GM19395 (cell line): ENCODE measurements at regions not wholly inside any gene's neighbourhood (a gene's known extent, or its start where the extent isn't known, plus 50 kb on each side); places are given as distances from the start of the nearest gene placed in this dataset.
"Not testable (repeated sequence)": the region's sequence is repeated elsewhere in the genome, so short reads cannot be mapped to it uniquely, and the experiment has no call there.

ENCODE experiments used
- ATAC-seq: cut with Tn5 transposase; IDR thresholded peaks from one replicate; pipeline ENCODE4 v1.9.1; 2021; ENCODE audit warnings: mild to moderate bottlenecking, moderate library complexity; ENCODE audit not compliant: unreplicated experiment

DNA sequence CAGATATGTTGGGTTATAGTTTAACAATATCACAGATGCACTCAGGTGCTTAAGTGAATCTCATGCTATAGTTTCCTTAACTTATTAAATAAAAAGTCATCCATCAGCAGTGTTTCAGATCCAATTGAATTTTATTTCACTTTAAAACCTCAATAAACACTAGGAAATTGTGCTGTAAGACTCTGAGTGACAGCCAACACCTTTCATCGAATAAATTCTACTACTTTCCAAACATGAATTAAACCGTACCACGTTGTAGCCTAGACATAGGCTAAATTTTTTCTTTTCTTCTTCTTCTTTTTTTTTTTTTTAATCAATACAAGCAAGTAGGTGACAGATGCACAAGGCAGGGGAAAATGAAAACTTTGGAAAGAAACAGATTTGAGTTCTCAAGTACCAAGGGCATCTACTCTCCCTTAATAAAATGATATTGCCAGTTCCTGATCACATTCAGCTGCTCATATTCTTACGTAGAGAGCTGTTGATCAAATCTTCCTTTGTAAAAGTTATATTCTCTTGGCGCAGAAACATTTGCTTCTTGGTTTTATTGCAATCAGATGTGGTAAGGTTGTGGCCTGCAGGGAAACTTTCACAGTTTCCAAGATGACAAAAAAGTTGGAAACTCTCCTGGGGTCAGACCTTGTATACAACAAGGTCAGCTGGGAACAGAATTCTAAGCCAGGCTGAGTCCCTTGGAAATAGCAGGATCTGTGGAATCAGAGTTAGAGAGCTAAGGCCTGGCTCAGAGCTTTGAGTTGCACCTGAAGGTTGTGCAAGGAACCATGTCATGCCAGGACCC lies 147.7 kb downstream of the CD47 start:
- ATAC-seq: no peak

DNA sequence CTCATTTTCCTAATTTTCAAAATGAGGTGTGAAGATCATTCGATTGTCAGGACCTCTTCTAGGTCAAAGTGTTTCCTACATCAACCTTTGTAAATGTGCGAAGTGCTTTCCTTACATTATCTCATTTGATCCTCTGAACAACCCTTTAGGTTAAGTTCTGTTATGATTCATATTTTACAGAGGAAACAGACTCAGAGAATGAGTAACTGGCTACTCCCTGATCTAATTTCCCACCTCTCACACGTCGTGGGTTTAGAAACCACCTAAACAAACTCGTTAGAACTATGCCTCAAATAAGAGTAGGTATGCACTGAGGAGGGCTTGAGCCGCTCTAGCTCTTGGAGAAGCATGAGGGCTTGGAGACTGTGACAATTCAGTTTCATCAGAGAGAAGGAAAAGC lies 148.6 kb downstream of the CD47 start:
- no peak for ATAC-seq

DNA sequence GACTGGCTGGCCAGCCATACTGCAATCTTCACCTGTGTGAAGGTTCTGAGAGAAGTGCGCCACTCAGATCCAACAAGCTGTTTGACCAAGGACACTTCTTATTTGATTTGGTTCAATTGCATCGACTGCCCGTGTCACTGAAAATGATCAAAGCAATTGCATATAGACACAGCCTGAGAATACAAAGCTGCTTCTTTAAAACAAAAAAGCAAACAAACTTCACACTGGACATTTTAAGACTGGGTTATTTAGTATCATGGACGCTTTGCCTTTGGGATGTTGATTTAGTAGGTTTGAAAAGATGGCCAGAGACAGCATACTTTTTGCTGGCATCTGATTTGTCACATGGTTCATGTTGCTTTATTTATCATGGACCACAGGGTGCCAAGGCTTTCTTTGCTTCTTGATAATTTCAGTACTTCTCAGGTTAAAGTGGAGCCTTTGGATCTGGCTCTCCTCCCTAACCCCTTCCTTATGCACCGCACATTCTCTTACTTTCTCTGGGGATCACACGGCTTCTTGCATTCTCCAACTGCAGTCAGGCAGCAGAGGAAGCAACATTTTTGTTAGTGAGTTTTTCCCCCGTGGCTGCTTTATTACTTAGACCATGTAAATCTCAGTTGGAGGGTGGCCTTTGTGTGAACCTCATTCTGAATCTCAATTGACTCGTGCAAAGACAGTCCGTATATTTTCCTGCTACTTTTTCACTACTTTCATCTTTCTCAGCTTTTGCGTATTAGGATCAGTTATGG lies 151.0 kb downstream of the CD47 start:
- no peak for ATAC-seq

DNA sequence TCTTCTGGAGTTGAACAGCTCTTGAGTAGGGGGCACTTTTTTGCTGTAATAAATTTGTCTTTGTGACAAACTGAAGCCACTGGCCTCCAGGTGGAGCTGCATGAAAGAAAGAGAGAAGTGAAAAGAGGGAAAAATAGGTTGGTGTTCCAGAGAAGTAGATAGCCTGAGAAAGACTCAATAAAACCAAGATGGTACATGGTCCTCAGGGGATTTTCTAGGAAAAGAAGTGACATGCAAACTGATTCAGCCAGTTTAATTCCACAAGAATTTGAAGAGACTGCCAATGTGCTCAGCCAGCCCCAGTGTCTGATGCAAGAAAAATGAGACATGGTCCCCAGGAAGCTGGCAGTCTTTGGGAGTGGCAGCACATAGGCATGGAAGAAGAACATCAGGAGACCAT lies 152.7 kb downstream of the CD47 start:
- ATAC-seq: no peak

DNA sequence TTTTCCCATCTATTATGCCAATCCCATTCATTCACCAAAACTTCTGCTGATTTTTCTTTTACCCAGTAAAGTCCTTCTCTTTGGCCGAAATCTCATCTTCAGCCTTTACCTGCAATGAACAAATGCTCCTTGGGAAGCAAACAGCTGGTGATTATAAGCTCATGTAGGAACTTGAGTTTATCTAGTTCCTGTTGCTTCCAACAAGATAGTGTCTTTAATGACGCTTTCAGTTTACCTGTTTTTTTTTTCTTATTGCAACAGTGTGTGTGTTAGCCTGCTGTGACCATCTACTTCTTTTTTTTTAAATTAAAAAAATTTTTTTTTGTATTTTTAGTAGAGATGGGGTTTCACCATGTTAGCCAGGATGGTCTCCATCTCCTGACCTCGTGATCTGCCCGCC lies 156.0 kb downstream of the CD47 start:
- ATAC-seq: no peak

DNA sequence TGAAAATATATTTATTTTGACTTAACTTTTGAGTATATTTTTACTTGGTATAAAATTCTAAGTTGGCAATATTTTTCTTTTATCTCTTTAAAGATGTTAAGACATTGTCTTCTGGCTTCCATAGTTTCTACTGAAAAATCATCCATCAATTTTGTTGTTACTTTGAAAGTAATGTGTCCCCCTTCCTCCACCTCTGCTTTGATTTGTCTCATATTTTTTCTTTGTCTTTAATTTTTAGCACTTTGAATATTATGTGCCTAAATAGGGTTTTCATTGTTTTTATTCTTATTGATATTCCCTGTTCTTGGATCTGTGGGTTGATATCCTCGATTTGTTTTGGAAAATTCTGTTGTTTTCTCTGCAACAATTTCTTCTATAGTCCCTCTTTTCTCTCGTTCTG lies 157.4 kb downstream of the CD47 start:
- no peak for ATAC-seq

DNA sequence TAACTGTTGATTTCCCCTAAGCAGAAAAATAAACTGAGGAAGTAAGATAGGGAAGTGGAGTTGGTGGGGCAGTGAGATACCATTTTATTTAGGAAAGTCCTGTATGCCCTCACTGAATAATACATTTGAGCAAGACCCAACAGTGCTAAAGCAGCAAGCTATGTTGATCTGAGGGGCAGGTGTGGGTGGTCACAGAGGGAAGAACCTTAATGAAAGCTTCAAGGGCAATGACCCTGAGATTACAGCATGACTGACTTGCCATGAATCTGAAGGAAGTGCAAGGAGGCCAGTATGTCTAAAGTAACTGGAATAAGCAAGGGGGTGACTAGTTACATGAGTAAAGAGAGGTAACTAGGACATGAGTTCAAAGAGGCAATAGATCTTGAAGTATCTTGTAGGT lies 159.5 kb downstream of the CD47 start:
- no peak for ATAC-seq

DNA sequence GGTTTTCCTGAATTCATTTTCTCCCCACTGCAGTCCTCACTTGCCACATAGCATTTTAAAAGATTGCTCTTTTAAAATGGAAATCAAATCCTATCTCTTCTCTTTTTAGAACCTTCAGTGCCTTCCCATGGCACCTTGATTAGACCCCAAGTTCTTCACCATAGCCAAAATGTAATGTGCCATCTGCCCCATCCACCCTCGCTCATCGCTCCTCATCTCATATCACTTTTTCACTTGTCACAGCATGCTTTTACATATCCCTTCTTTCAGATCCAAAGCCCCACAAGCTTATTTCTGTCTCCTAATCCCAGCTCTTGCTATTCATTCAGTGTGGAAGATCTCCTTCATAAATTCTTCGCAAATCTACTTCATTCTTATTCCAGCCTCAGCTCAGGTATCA lies 161.7 kb downstream of the CD47 start:
- ATAC-seq: no peak

DNA sequence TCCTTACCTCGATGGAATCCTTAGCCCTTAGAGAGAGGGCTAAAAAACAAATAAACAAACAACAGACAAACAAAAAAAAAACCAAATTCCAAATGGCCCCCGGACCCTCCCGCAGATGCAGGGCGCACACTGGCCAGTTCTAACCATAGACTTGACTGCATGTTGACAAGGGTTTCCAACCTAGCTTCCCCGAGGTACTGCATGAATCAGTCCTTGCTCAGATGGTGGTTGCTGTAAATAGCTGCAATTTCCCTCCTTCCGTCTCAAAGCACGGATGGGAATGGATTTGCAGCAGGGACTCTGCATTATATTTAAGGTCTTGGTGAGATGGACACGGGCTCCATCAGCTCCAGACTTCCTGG lies 162.8 kb downstream of the CD47 start:
- ATAC-seq: peak; percentile 30

DNA sequence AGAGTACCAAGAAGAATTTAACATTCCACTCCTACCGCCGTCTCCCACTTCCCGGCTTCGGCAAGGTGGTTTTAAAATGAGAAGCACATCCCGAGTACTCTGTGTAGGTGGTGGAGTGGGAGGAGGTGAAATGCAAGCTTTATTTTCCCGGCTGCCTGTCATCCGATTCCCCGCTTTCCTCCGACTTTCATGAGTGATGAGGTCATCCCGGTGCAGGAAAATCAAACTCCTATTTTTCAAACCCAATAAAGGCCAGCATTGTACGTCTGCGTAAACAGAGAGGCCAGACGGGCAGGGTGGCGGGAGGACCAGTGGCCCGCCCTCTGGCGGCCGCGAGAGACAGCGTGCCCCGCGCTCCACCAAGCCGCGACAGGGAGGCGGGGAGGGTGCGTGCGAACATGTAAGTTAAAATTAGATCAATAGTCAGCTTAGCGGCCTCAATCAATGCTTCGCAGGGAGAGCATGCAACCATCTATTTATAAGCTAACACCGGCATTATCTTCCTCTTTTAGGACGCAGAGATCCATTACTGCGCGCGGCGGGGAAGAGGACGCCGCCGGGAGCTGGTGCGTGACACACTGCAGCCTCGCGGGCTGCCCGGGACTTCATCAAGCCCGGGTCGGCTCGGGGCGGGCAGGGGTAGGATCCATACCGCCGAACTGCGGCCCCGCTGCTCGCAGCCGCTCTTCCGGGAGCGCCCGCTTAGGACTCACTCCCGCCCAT lies 163.3 kb downstream of the CD47 start:
- peak; percentile 96 for ATAC-seq

DNA sequence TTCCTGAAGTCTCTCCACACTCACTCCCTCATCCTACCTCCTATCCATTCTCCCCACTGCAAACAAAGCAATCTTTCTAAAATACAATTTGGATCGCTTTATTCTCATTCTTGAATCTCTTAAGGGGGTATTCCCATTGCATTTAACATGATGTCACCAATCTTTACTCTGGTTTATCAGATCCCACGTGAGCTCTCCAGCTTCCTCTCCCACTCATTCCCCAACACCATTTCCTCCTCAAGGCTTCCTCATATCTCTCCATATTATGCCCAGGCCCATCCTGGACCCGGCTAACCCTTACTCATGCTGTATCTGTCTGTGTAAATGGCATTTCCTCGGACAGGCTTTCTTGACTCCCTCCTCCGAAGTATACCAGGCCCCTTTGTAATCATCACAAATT lies 165.0 kb downstream of the CD47 start:
- ATAC-seq: no peak

DNA sequence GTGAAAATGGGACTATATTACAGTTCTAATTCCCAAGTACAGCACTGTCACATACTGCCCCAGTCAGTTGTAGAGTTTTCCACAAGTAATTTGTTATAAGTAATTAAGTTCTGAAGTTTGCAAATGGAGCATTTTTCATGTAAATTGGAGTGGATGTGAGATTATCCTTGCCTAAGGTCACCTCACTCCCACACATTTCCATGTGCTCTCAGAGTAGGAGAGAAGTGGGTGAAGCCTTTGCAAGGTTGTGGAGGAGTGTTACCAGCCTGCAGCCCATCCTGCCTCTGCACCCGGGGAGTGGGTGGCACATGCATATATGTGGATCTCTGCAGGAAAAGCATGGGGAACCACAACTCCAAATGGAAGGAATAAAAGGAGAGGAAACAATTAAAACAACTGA lies 169.8 kb downstream of the CD47 start:
- ATAC-seq: no peak

DNA sequence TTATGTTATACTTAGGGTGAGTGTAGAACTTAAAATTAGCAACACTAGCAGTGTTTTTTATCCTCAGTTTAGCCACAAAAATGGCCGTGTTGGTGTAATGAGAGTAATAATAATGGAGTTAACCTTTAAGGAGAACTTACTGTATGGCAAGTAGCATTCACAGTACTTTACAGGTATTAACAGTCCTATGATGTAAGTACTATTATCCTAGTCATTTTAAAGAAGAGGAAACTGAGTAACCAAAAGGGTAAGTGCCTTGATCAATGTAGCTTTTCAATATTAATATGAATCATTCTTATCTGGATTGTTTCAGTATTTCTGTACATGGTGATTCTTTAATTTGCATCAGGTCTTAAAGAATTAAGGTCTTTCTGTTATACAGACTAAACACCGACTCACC lies 170.3 kb downstream of the CD47 start:
- no peak for ATAC-seq

DNA sequence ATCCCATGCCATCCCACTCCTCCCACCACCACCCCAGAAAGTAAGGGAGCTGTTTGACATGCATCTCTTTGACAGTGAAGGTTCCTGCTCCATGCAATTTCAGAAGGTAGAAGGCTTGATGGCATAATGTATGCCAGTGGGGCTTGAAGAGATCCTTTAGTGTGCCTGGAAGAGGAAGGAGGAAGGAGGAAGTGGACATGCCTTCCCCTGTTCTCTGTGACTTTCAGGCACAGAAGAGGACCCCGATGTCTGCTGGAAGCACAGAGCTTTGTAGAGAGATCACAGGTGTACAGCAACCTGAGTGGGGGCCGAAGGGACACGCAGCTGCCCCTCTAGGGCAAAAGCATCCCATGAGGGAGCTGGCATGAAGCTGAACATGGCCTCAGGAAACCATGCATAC lies 171.6 kb downstream of the CD47 start:
- no peak for ATAC-seq

DNA sequence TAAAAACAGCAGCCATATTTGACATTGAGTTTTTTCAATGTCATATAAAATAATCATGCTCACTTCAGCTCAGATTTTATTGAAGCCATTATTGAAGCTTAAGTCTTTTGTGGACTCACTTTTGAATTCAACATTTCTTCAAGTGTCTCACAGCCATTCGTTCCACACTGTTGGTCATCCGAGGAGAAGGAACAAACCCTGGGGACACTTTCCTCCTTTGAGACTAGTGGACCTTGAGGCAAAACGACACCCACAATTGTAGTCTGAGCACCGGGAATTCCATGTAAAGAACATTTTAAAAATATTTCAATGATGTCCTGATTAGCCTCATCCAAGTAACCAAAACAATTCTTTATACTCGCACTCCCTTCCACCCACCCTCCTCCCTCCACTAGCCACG lies 174.7 kb downstream of the CD47 start:
- no peak for ATAC-seq

DNA sequence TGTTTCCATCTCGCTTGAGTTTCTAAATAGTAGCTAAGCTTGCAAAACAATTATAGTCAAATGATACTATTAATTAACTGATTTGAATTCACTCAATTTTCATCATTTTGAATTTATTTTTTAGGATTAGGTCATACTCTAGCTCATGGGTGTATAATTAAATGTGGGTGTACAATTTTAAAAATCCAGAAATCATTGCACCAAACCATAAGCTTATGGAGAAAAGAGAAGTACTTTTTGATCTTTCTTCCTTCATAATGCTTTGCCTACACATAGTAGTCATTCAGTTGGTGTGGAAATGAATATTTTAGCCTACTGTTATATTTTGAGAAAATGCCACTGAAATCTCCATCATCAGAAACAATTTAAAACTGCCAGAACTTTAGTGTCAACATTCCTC lies 175.1 kb downstream of the CD47 start:
- no peak for ATAC-seq

DNA sequence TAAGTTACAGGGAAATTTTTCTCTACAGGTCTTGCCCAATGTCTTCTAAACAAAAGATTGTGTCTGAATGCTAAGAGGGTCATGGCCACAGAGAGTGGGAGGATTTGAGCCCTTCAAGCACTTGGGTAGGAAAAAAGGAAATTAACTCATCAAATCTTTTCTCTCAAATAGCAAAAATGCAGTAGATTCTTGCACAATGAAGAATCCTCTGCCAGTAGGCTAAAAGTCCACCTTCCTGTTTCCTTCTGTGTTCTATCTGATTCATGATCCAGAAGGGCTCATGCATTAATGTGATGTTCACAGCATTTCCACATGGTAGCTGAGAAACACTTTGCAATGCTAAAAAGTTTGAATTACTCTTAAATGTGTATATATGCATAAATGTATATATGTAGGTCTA lies 177.1 kb downstream of the CD47 start:
- no peak for ATAC-seq

DNA sequence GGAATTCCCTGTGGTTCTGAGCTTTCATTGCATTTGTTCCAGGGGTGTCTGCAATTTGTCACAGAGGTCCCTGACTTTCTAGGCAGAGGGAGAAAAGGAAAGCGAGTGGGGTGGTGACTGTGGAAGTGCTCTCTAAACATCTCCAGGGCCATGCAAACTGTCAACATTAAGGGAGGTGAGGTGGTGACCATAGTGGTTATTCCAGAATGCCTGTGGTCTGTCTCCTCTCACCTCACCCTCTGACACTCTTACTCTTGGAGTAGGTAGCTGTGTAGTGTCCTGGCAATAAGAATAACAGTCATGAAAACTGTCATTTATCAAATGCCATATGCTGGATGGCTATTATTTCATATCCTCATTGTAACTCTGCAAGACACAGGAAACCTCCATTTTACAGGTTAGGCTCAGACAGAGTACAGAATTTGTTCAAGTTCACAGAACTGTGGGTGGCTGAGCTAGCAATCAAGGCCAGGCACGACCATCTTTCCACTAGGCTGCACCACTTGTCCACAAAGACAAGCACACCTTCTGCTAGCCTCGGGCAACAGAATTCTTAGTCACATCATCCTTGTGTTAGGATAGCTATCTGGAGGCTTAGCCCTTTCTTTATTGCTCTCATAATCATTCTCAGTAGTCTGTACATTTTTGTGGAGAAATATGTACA lies 179.4 kb downstream of the CD47 start:
- no peak for ATAC-seq

DNA sequence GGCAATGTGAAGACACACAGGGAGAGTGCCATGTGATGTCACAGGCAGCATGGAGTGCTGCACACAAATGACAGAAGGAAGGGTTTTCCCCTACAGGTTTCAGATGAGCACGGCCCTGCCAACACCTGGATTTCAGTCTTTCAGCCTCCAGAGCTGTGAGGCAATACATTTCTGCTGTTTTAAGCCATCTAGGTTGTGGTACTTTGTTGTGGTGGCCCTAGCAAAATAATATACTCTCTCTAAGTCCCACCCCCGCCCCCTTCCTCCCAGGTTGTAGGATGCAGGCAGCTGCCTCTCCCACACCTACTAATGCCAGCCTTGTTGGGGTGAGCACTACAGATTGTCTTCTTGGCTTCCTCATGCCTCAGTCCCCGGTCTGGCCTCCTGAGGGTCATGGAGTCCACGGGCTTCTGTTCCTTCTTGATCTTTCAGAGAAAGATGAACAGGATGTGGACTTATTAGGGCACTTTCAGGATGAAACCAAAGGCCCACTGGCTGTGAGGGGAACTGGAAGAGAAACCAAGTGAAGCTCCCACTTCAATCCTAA lies 180.0 kb downstream of the CD47 start:
- ATAC-seq: peak; percentile 98

DNA sequence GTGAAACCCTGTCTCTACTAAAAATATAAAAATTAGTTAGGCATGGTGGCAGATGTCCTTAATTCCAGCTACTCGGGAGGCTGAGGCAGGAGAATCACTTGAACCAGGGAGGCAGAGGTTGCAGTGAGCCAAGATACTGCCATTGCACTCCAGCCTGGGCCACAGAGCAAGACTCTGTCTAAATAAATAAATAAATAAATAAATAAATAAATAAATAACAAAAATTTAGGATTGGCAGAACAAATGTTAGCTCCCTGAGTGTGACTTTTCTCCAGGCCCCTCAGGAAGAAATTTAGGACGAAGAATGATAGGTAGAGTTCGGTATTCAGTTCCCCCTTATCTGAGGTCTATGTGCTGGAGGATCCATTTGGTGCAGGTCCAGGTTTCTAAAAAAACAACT lies 181.2 kb downstream of the CD47 start:
- not testable (repeated sequence) for ATAC-seq

DNA sequence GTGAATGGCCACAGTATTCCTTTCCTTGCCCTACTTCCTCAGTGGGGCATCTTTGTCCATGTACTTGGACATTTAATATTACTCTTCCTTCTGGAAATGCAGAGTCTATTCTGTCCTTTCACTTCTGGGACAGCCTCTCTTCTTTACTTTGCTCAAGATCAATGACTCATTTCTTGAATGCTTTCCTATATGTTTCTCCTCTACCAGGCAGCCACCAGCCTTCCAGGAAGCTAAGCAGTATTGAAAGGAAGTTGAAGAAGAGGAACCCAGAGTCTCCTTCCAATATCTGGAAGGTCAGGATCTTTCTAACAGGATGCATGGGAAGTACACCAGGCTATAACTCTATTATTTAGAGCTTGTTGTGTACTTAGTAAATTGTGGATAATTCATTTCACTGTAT lies 182.8 kb downstream of the CD47 start:
- no peak for ATAC-seq
